PFSK-1 (cell line): ENCODE measurements at regions not wholly inside any gene's neighbourhood (a gene's known extent, or its start where the extent isn't known, plus 50 kb on each side); places are given as distances from the start of the nearest gene placed in this dataset.

Source experiments
- POLR2AphosphoS5 ChIP-seq: IDR thresholded peaks from 2 replicates; pipeline ENCODE4 v1.6.1; 2012; ENCODE audit warnings: low read depth, mild to moderate bottlenecking, control low read depth, low read length, moderate library complexity
- SIN3A ChIP-seq: IDR thresholded peaks from 2 replicates; pipeline ENCODE4 v1.6.1; 2012; ENCODE audit warnings: mild to moderate bottlenecking, low read length, moderate library complexity, borderline replicate concordance; ENCODE audit not compliant: insufficient read depth
- TAF1 ChIP-seq: IDR thresholded peaks from 2 replicates; pipeline ENCODE4 v1.6.1; 2012; ENCODE audit warnings: low read length, control low read depth, borderline replicate concordance; ENCODE audit not compliant: insufficient read depth
- TF ChIP-seq, protein P1 (sequence below), 2 experiments: IDR thresholded peaks; 2 replicates each; pipeline versions ENCODE4 v1.6.1 to v1.8.0; 2011 to 2012; ENCODE audit warnings: low read depth in 2 of 2, low read length in 2 of 2, control low read depth in 1 of 2, inconsistent platforms in 1 of 2, mild to moderate bottlenecking in 1 of 2, moderate library complexity in 1 of 2; ENCODE audit not compliant: insufficient read depth in 1 of 2

DNA sequence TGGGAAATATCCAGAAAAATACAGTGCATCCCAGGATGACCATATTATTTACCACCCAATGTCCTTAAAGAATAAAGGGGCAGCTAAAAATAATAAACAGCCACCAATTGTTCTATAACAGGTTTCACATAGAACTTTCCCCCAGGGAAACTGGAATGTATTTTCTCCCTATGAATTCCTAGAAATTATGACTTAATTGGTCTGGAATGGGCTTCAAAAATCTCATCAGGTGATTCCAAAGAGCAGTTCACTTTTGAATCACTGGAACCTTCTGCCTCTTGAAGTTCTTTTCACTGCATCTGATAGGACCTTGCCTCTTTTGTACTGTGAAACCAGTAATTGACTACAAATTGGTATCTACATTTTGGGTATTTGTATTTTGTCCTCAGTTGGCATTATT lies 119.3 kb downstream of the ZNF330 start:
- TF ChIP-seq, protein P1, sequence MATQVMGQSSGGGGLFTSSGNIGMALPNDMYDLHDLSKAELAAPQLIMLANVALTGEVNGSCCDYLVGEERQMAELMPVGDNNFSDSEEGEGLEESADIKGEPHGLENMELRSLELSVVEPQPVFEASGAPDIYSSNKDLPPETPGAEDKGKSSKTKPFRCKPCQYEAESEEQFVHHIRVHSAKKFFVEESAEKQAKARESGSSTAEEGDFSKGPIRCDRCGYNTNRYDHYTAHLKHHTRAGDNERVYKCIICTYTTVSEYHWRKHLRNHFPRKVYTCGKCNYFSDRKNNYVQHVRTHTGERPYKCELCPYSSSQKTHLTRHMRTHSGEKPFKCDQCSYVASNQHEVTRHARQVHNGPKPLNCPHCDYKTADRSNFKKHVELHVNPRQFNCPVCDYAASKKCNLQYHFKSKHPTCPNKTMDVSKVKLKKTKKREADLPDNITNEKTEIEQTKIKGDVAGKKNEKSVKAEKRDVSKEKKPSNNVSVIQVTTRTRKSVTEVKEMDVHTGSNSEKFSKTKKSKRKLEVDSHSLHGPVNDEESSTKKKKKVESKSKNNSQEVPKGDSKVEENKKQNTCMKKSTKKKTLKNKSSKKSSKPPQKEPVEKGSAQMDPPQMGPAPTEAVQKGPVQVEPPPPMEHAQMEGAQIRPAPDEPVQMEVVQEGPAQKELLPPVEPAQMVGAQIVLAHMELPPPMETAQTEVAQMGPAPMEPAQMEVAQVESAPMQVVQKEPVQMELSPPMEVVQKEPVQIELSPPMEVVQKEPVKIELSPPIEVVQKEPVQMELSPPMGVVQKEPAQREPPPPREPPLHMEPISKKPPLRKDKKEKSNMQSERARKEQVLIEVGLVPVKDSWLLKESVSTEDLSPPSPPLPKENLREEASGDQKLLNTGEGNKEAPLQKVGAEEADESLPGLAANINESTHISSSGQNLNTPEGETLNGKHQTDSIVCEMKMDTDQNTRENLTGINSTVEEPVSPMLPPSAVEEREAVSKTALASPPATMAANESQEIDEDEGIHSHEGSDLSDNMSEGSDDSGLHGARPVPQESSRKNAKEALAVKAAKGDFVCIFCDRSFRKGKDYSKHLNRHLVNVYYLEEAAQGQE (IDR thresholded peaks at IDR 0.05; ENCODE audit: insufficient read depth in 1 of 2, low read depth in 2 of 2, low read length in 2 of 2), result no peak
- TF ChIP-seq POLR2AphosphoS5, result no peak
- TF ChIP-seq TAF1, result no peak
- no peak for TF ChIP-seq SIN3A
